Coronary artery (tissue), 2 donors: ENCODE measurements at regions not wholly inside any gene's neighbourhood (a gene's known extent, or its start where the extent isn't known, plus 50 kb on each side); places are given as distances from the start of the nearest gene placed in this dataset.

Experiments used
- DNase-seq: peaks from one replicate; pipeline ENCODE4 v3.0.0-alpha.2; 2017; ENCODE audit warnings: low spot score
- H3K27ac ChIP-seq, 2 donors: fragments of 200-600 bp; sonication (generic); one replicate each; pipeline ENCODE4 v1.5.1; 2016 to 2019
- H3K4me3 ChIP-seq: fragments of 200-600 bp; sonication (generic); 2 replicates; pipeline ENCODE4 v1.5.1; 2016; ENCODE audit warnings: mild to moderate bottlenecking, moderate library complexity
- CTCF ChIP-seq: fragments of 200-600 bp; sonication (generic); IDR thresholded peaks from one replicate; pipeline ENCODE4 v1.5.1; 2019; ENCODE audit warnings: antibody characterized with exemption

GRCh38 chr10:8594711-8595110, 540.2 kb downstream of the GATA3 start:
- H3K4me3 ChIP-seq, result no peak overlapping the region
- DNase-seq, result no peak
- no peak overlapping the region for H3K27ac ChIP-seq
- no peak for TF ChIP-seq CTCF

- no peak for DNase-seq
- no peak overlapping the region for H3K4me3 ChIP-seq
- no peak overlapping the region for H3K27ac ChIP-seq
- TF ChIP-seq CTCF, result no peak
Observed at GRCh38 chr10:8595140-8595539, 540.7 kb downstream of the GATA3 start.

GRCh38 chr10:8596929-8597472, 542.5 kb downstream of the GATA3 start:
- no peak for DNase-seq
- no peak for TF ChIP-seq CTCF
- H3K4me3 ChIP-seq, result no peak overlapping the region
- no peak overlapping the region for H3K27ac ChIP-seq

GRCh38 chr10:8600192-8600591, 545.7 kb downstream of the GATA3 start:
- no peak for TF ChIP-seq CTCF
- Histone ChIP-seq H3K4me3 (no peak overlapping the region), H3K27ac (no peak overlapping the region)
- DNase-seq, result no peak

- no peak for TF ChIP-seq CTCF
- Histone ChIP-seq H3K27ac (no peak overlapping the region), H3K4me3 (no peak overlapping the region)
- no peak for DNase-seq
Observed at GRCh38 chr10:8602821-8603220, 548.3 kb downstream of the GATA3 start.

- DNase-seq, result no peak
- Histone ChIP-seq H3K27ac (no peak overlapping the region), H3K4me3 (no peak overlapping the region)
- TF ChIP-seq CTCF, result no peak
Observed at GRCh38 chr10:8614054-8614565, 559.6 kb downstream of the GATA3 start.

GRCh38 chr10:8615118-8615517, 560.6 kb downstream of the GATA3 start:
- no peak for DNase-seq
- no peak for TF ChIP-seq CTCF
- no peak overlapping the region for H3K27ac ChIP-seq
- no peak overlapping the region for H3K4me3 ChIP-seq
